GM23248 (cell line): ENCODE measurements at regions not wholly inside any gene's neighbourhood (a gene's known extent, or its start where the extent isn't known, plus 50 kb on each side); places are given as distances from the start of the nearest gene placed in this dataset.

Source experiments
- EZH2 ChIP-seq: fragments of 200-600 bp; sonication (generic); IDR thresholded peaks from 2 replicates; pipeline ENCODE4 v1.6.1; 2018; ENCODE audit warnings: antibody characterized with exemption, mild to moderate bottlenecking; ENCODE audit not compliant: insufficient read depth, poor library complexity, severe bottlenecking
- EZH2phosphoT487 ChIP-seq: fragments of 200-600 bp; sonication (generic); IDR thresholded peaks from 2 replicates; pipeline ENCODE4 v1.6.1; 2018; ENCODE audit warnings: antibody characterized with exemption, moderate library complexity, mild to moderate bottlenecking, low read depth; ENCODE audit not compliant: insufficient read depth

DNA sequence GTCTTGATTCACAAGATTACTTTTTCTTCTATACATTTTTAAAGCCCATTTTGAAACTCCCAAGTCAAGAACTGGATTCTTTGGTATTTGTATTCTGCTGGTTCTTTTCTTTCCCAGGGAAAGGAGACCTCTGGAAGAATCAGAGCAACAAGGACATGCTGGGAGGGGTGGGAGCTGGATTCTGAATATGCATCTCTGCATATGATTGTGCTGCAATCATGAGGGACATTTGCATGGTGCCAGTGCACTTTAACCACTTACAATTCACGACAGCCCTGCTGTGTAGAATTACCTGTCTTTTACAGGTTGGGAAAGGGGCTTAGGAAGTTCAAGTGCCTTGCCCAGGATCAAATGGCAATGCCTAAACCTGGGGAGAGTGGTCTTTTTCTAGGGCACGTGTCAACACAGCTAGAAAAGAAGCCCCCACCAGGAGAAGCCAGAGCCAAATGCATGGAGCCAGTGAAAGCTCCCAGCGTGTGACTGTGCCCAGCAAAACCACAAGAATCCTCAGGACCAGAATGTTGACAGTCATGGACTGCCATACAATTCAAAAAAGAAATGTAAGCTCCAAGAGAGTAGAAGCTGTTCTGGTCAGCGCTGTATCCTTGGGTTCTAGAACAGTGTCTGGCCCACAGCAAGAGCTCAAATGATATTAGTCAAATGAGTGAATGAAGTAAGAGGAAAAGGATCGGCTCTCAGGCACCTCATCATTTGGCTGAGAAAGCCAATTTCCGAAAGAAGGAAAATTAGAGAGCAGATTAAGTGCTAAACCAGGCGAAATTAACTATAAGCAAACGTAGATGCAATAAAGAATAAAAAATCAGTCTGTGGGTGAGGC, 84.5 kb upstream of the MEF2A start:
- TF ChIP-seq EZH2phosphoT487 = no peak
- TF ChIP-seq EZH2 = no peak
